HCT116 (cell line): ENCODE measurements at regions not wholly inside any gene's neighbourhood (a gene's known extent, or its start where the extent isn't known, plus 50 kb on each side); places are given as distances from the start of the nearest gene placed in this dataset.

Experiments used
- JUND ChIP-seq: IDR thresholded peaks from 2 replicates; pipeline ENCODE4 v1.6.1; 2012
- POLR2A ChIP-seq: IDR thresholded peaks from 2 replicates; pipeline ENCODE4 v1.7.0; 2011; ENCODE audit warnings: borderline replicate concordance; ENCODE audit not compliant: insufficient read depth, insufficient read length; ENCODE audit errors: extremely low read depth
- TF ChIP-seq, protein P1 (sequence below), 3 experiments: fragments of 200-600 bp in 1 of 3; sonication (generic) in 1 of 3; IDR thresholded peaks in 2 of 3; conservative IDR thresholded peaks in 1 of 3; 2 replicates each; pipeline ENCODE4 v1.5.1; 2012 to 2017; ENCODE audit warnings: low read depth in 2 of 3, low read length in 2 of 3, antibody characterized with exemption in 1 of 3, borderline replicate concordance in 1 of 3, control low read depth in 1 of 3, mild to moderate bottlenecking in 1 of 3, mixed read lengths in 1 of 3, mixed run types in 1 of 3, moderate library complexity in 1 of 3; ENCODE audit not compliant: insufficient read depth in 1 of 3

DNA sequence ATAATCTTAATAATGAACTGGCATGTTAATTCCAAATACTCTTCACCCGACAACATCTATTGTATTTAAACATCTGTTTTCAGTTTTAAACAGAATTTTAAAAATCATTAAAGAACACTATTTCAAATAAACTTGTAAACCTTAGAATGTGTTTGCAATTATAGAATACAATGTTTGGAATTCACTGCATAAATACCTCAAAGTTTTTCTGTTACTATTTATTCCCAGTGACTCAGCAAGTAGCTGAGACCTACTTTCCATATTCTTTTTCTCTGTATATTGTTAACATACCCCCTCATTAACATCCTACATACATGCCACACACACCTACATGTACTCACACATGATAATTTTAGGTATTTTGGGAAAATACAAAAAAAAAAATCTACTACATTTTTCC lies 1134.3 kb downstream of the SLITRK1 start:
- TF ChIP-seq POLR2A (no peak), JUND (no peak)
- TF ChIP-seq, protein P1, sequence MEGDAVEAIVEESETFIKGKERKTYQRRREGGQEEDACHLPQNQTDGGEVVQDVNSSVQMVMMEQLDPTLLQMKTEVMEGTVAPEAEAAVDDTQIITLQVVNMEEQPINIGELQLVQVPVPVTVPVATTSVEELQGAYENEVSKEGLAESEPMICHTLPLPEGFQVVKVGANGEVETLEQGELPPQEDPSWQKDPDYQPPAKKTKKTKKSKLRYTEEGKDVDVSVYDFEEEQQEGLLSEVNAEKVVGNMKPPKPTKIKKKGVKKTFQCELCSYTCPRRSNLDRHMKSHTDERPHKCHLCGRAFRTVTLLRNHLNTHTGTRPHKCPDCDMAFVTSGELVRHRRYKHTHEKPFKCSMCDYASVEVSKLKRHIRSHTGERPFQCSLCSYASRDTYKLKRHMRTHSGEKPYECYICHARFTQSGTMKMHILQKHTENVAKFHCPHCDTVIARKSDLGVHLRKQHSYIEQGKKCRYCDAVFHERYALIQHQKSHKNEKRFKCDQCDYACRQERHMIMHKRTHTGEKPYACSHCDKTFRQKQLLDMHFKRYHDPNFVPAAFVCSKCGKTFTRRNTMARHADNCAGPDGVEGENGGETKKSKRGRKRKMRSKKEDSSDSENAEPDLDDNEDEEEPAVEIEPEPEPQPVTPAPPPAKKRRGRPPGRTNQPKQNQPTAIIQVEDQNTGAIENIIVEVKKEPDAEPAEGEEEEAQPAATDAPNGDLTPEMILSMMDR (IDR thresholded peaks at IDR 0.05 in 2 of 3, conservative IDR thresholded peaks at IDR 0.05 in 1 of 3; ENCODE audit: borderline replicate concordance in 1 of 3, insufficient read depth in 1 of 3, low read depth in 2 of 3, low read length in 2 of 3) = no peak
